Astrocyte (in vitro differentiated cells and primary cell): ENCODE measurements at regions not wholly inside any gene's neighbourhood (a gene's known extent, or its start where the extent isn't known, plus 50 kb on each side); places are given as distances from the start of the nearest gene placed in this dataset. TPM values are rescaled to one million over a fixed set of nuclear protein-coding genes. Genes with fewer than 3 reads are reported as not detected.

ENCODE experiments used
- DNase-seq: peaks from one replicate; pipeline ENCODE4 v3.0.0-alpha.2; 2010; ENCODE audit warnings: low read depth
- FAIRE-seq: peaks from 2 replicates; lab custom pipeline; 2011; peaks lifted over from hg19 to GRCh38; lab: Jason Lieb, UNC
- H2AFZ ChIP-seq: 2 replicates; pipeline ENCODE4 v1.6.0; 2012; ENCODE audit warnings: low read depth, low read length, inconsistent platforms
- H3K27ac ChIP-seq: 2 replicates; pipeline ENCODE4 v1.5.1; 2011; ENCODE audit warnings: low read depth, low read length, inconsistent platforms
- H3K27me3 ChIP-seq: 2 replicates; pipeline ENCODE4 v1.6.0; 2011; ENCODE audit warnings: low read length, inconsistent platforms; ENCODE audit not compliant: insufficient read depth
- H3K36me3 ChIP-seq: 2 replicates; pipeline ENCODE4 v1.5.1; 2011; ENCODE audit warnings: low read length, inconsistent platforms; ENCODE audit not compliant: insufficient read depth
- H3K4me1 ChIP-seq: 2 replicates; pipeline ENCODE4 v1.5.1; 2011; ENCODE audit warnings: low read length, inconsistent platforms; ENCODE audit not compliant: insufficient read depth
- H3K4me2 ChIP-seq: 2 replicates; pipeline ENCODE4 v1.6.0; 2012; ENCODE audit warnings: low read length, inconsistent platforms
- H3K4me3 ChIP-seq: 2 replicates; pipeline ENCODE4 v1.5.1; 2011; ENCODE audit warnings: low read depth, mild to moderate bottlenecking, low read length, inconsistent platforms; ENCODE audit not compliant: insufficient read depth
- H3K79me2 ChIP-seq: 2 replicates; pipeline ENCODE4 v1.6.0; 2012; ENCODE audit warnings: mild to moderate bottlenecking, low read length, inconsistent platforms; ENCODE audit not compliant: insufficient read depth
- H3K9ac ChIP-seq: 2 replicates; pipeline ENCODE4 v1.6.0; 2012; ENCODE audit warnings: mild to moderate bottlenecking, low read length, inconsistent platforms
- H3K9me3 ChIP-seq: 2 replicates; pipeline ENCODE4 v1.5.1; 2012; ENCODE audit warnings: low read depth, mild to moderate bottlenecking, low read length, inconsistent platforms; ENCODE audit not compliant: insufficient read depth
- H4K20me1 ChIP-seq: 2 replicates; pipeline ENCODE4 v1.6.0; 2012; ENCODE audit warnings: low read length, inconsistent platforms; ENCODE audit not compliant: insufficient read depth
- H3K27ac Mint-ChIP-seq: one replicate; pipeline ENCODE4 v1.8.0; 2021; ENCODE audit warnings: mild to moderate bottlenecking, mixed read lengths; ENCODE audit not compliant: unreplicated experiment
- H3K27me3 Mint-ChIP-seq: one replicate; pipeline ENCODE4 v1.8.0; 2021; ENCODE audit warnings: low read depth, mixed read lengths; ENCODE audit not compliant: unreplicated experiment
- H3K36me3 Mint-ChIP-seq: one replicate; pipeline ENCODE4 v1.8.0; 2021; ENCODE audit warnings: low read depth, mixed read lengths; ENCODE audit not compliant: unreplicated experiment
- H3K4me1 Mint-ChIP-seq: one replicate; pipeline ENCODE4 v1.8.0; 2021; ENCODE audit warnings: low read depth, mixed read lengths; ENCODE audit not compliant: unreplicated experiment
- H3K4me3 Mint-ChIP-seq: one replicate; pipeline ENCODE4 v1.8.0; 2021; ENCODE audit warnings: mild to moderate bottlenecking, moderate library complexity, mixed read lengths; ENCODE audit not compliant: unreplicated experiment
- H3K9me3 Mint-ChIP-seq: one replicate; pipeline ENCODE4 v1.8.0; 2021; ENCODE audit warnings: mild to moderate bottlenecking, mixed read lengths; ENCODE audit not compliant: unreplicated experiment
- EZH2 ChIP-seq: IDR thresholded peaks from 2 replicates; pipeline ENCODE4 v1.6.1; 2012; ENCODE audit warnings: mild to moderate bottlenecking, low read length, inconsistent platforms; ENCODE audit not compliant: insufficient read depth
- microRNA-seq: library from miRNA; unstranded; fragments of <30 nt; microRNA quantifications from one replicate; pipeline ENCODE4 v1.2.0, GENCODE V29; 2020
- TF ChIP-seq, protein P1 (sequence below): IDR thresholded peaks from 2 replicates; pipeline ENCODE4 v1.5.1; 2011; ENCODE audit warnings: low read depth, mild to moderate bottlenecking, inconsistent platforms, low read length, moderate library complexity; ENCODE audit not compliant: insufficient read depth

DNA sequence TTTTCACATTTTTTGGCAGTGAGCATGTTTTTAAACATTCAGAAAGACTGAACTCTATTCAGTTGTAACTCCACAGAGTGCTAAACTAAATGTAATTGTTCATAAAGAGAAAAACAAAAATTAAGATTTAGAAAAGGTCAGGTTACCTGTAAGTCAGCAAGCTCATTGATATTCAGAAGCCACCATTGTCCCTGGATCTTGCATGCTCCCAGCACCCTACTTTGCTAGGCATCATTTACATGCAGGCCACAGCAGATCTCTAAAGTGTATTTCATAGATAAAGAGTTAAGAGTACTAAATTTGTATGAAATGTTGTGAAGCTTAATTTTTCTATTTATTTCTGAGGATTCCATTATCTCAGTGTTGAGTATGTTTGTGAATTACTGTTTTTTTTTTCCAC is 64.8 kb upstream of the CDH19 start:
- H3K4me3 ChIP-seq: no peak overlapping the region
- no peaks in the 10 kb centered on the region for H3K36me3 ChIP-seq
- Mint-ChIP-seq H3K4me3 (no peak overlapping the region), H3K9me3 (no peaks in the 10 kb centered on the region), H3K36me3 (no peaks in the 10 kb centered on the region), H3K27me3 (no peaks in the 10 kb centered on the region), H3K4me1 (no peaks in the 10 kb centered on the region), H3K27ac (no peak overlapping the region)
- H3K9me3 ChIP-seq: no peaks in the 10 kb centered on the region
- H3K79me2 ChIP-seq: no peaks in the 10 kb centered on the region
- no peaks in the 10 kb centered on the region for H3K4me1 ChIP-seq
- no peak overlapping the region for H2AFZ ChIP-seq
- DNase-seq (no peak), FAIRE-seq (no peak)
- H3K27me3 ChIP-seq: no peaks in the 10 kb centered on the region
- no peak overlapping the region for H3K27ac ChIP-seq
- H4K20me1 ChIP-seq: no peaks in the 10 kb centered on the region
- TF ChIP-seq, protein P1, sequence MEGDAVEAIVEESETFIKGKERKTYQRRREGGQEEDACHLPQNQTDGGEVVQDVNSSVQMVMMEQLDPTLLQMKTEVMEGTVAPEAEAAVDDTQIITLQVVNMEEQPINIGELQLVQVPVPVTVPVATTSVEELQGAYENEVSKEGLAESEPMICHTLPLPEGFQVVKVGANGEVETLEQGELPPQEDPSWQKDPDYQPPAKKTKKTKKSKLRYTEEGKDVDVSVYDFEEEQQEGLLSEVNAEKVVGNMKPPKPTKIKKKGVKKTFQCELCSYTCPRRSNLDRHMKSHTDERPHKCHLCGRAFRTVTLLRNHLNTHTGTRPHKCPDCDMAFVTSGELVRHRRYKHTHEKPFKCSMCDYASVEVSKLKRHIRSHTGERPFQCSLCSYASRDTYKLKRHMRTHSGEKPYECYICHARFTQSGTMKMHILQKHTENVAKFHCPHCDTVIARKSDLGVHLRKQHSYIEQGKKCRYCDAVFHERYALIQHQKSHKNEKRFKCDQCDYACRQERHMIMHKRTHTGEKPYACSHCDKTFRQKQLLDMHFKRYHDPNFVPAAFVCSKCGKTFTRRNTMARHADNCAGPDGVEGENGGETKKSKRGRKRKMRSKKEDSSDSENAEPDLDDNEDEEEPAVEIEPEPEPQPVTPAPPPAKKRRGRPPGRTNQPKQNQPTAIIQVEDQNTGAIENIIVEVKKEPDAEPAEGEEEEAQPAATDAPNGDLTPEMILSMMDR: no peak
- no peak for TF ChIP-seq EZH2
- no peak overlapping the region for H3K4me2 ChIP-seq
- no peak overlapping the region for H3K9ac ChIP-seq

- FAIRE-seq (no peak), DNase-seq (no peak)
- H3K9ac ChIP-seq: no peak overlapping the region
- Mint-ChIP-seq H3K4me3 (no peak overlapping the region), H3K9me3 (no peaks in the 10 kb centered on the region), H3K36me3 (no peaks in the 10 kb centered on the region), H3K4me1 (no peaks in the 10 kb centered on the region), H3K27ac (no peak overlapping the region), H3K27me3 (no peaks in the 10 kb centered on the region)
- TF ChIP-seq, protein P1: no peak
- no peak for TF ChIP-seq EZH2
- no peak overlapping the region for H2AFZ ChIP-seq
- no peak overlapping the region for H3K4me3 ChIP-seq
- H3K27me3 ChIP-seq: no peaks in the 10 kb centered on the region
- no peaks in the 10 kb centered on the region for H3K79me2 ChIP-seq
- H3K36me3 ChIP-seq: no peaks in the 10 kb centered on the region
- no peak overlapping the region for H3K27ac ChIP-seq
- H4K20me1 ChIP-seq: no peaks in the 10 kb centered on the region
- H3K4me1 ChIP-seq: no peaks in the 10 kb centered on the region
- H3K4me2 ChIP-seq: no peak overlapping the region
- H3K9me3 ChIP-seq: no peaks in the 10 kb centered on the region
Measured at GRCh38 chr18:66662632-66663031, 58.7 kb upstream of the CDH19 start.

DNA sequence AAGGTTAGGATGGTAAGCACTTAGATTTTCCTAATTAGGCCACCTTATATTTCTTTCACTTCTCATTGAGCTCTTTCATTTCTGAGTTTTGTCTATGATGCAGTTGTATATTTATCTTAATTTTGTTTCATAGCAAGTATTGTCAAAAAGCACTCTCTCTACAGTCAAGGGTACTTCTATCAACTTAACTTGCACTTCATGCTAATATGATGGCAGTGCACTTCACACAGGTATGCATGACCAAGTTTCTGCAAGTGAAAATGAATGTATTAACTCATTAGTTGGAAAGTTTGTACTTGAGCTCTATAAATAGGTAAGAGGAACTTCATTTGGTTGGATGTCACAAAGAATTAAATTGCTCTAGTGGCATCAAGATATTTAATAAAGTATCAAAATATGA is 51.5 kb upstream of the CDH19 start:
- H3K4me2 ChIP-seq: no peak overlapping the region
- H2AFZ ChIP-seq: no peak overlapping the region
- Mint-ChIP-seq H3K4me3 (no peak overlapping the region), H3K36me3 (no peaks in the 10 kb centered on the region), H3K4me1 (no peaks in the 10 kb centered on the region), H3K27me3 (no peaks in the 10 kb centered on the region), H3K27ac (no peak overlapping the region), H3K9me3 (no peaks in the 10 kb centered on the region)
- no peak overlapping the region for H3K27ac ChIP-seq
- no peaks in the 10 kb centered on the region for H3K9me3 ChIP-seq
- H3K4me3 ChIP-seq: no peak overlapping the region
- no peaks in the 10 kb centered on the region for H4K20me1 ChIP-seq
- DNase-seq (no peak), FAIRE-seq (no peak)
- no peaks in the 10 kb centered on the region for H3K36me3 ChIP-seq
- H3K4me1 ChIP-seq: no peaks in the 10 kb centered on the region
- TF ChIP-seq, protein P1: no peak
- TF ChIP-seq EZH2: no peak
- no peak overlapping the region for H3K9ac ChIP-seq
- H3K79me2 ChIP-seq: no peaks in the 10 kb centered on the region
- no peaks in the 10 kb centered on the region for H3K27me3 ChIP-seq

Small RNAs in the stretch of these regions (microRNA-seq; reads per million reads assigned to microRNA genes)
- not detected for gene MIR5011
